GM23338 (cell line): ENCODE measurements at regions not wholly inside any gene's neighbourhood (a gene's known extent, or its start where the extent isn't known, plus 50 kb on each side); places are given as distances from the start of the nearest gene placed in this dataset.

Experiments
- CREB1 ChIP-seq: fragments of 250-450 bp; sonication (Bioruptor Pico); IDR thresholded peaks from 2 replicates; pipeline ENCODE4 v1.5.0; 2020; ENCODE audit warnings: low read depth, mild to moderate bottlenecking, moderate library complexity
- EZH2 ChIP-seq: fragments of 200-600 bp; sonication (generic); IDR thresholded peaks from one replicate; pipeline ENCODE4 v1.8.0; 2017; ENCODE audit warnings: antibody characterized with exemption, mild to moderate bottlenecking, low read depth; ENCODE audit not compliant: unreplicated experiment
- EZH2phosphoT487 ChIP-seq: fragments of 200-600 bp; sonication (generic); IDR thresholded peaks from one replicate; pipeline ENCODE4 v1.8.1; 2018; ENCODE audit warnings: antibody characterized with exemption; ENCODE audit not compliant: unreplicated experiment
- JUNB ChIP-seq: IDR thresholded peaks from one replicate; pipeline ENCODE4 v1.6.1; 2016; ENCODE audit warnings: antibody characterized with exemption; ENCODE audit not compliant: unreplicated experiment
- NANOG ChIP-seq: IDR thresholded peaks from 2 replicates; pipeline ENCODE4 v1.6.1; 2016; ENCODE audit warnings: antibody characterized with exemption, borderline replicate concordance
- POLR2AphosphoS5 ChIP-seq: IDR thresholded peaks from 2 replicates; pipeline ENCODE4 v1.6.1; 2016; ENCODE audit warnings: antibody characterized with exemption, low read depth
- STAT1 ChIP-seq: IDR thresholded peaks from one replicate; pipeline ENCODE4 v1.6.1; 2016; ENCODE audit warnings: antibody characterized with exemption; ENCODE audit not compliant: unreplicated experiment
- ZNF114 ChIP-seq: fragments of 250-450 bp; sonication (Bioruptor Pico); IDR thresholded peaks from 2 replicates; pipeline ENCODE4 v1.5.0; 2020; ENCODE audit warnings: mild to moderate bottlenecking, moderate library complexity
- ZNF331 ChIP-seq: fragments of 250-450 bp; sonication (Bioruptor Pico); IDR thresholded peaks from 2 replicates; pipeline ENCODE4 v1.5.0; 2020; ENCODE audit warnings: low read depth, mild to moderate bottlenecking, moderate library complexity
- TF ChIP-seq, protein P1 (sequence below), 2 experiments: fragments of 200-600 bp in 1 of 2; sonication (generic) in 1 of 2; conservative IDR thresholded peaks; 2 replicates each; pipeline versions ENCODE4 v1.5.1 to v1.6.1; 2016 to 2017; ENCODE audit warnings: antibody characterized with exemption in 2 of 2, low read depth in 2 of 2, mild to moderate bottlenecking in 2 of 2, moderate library complexity in 1 of 2
- TF ChIP-seq, protein P2 (sequence below): IDR thresholded peaks from one replicate; pipeline ENCODE4 v1.6.1; 2018; ENCODE audit warnings: antibody characterized with exemption; ENCODE audit not compliant: unreplicated experiment
- TF ChIP-seq, protein P3 (sequence below): IDR thresholded peaks from 2 replicates; pipeline ENCODE4 v1.6.1; 2016; ENCODE audit warnings: antibody characterized with exemption
- TF ChIP-seq, protein P4 (sequence below): fragments of 250-450 bp; sonication (Bioruptor Pico); IDR thresholded peaks from 2 replicates; pipeline ENCODE4 v1.5.0; 2020; ENCODE audit warnings: mild to moderate bottlenecking, moderate library complexity

DNA sequence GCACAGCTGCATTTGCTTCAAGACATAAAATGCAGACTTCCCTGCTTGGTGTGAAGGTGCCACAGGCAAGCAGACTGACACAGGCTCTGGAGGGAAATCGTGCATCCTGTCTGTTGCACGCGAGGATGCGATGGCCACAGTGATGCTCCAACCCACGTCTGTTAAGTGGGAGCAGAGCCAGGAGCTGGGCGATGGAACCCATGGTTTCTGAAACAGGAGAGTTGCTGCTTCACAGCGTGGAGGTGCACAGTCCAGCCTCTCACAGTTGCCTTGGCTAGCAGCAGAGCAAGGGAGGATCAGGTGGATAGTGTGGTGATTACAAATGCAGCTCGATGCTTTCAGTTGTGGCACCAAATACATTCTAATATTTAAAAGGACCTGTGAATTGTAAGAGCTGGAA lies 108.8 kb downstream of the TENT4A start:
- TF ChIP-seq, protein P1, sequence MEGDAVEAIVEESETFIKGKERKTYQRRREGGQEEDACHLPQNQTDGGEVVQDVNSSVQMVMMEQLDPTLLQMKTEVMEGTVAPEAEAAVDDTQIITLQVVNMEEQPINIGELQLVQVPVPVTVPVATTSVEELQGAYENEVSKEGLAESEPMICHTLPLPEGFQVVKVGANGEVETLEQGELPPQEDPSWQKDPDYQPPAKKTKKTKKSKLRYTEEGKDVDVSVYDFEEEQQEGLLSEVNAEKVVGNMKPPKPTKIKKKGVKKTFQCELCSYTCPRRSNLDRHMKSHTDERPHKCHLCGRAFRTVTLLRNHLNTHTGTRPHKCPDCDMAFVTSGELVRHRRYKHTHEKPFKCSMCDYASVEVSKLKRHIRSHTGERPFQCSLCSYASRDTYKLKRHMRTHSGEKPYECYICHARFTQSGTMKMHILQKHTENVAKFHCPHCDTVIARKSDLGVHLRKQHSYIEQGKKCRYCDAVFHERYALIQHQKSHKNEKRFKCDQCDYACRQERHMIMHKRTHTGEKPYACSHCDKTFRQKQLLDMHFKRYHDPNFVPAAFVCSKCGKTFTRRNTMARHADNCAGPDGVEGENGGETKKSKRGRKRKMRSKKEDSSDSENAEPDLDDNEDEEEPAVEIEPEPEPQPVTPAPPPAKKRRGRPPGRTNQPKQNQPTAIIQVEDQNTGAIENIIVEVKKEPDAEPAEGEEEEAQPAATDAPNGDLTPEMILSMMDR (conservative IDR thresholded peaks at IDR 0.05; ENCODE audit: low read depth in 2 of 2), result no peak
- TF ChIP-seq EZH2, result no peak
- TF ChIP-seq POLR2AphosphoS5, result no peak
- TF ChIP-seq EZH2phosphoT487, result no peak
- no peak for TF ChIP-seq JUNB
- no peak for TF ChIP-seq CREB1
- TF ChIP-seq, protein P2, sequence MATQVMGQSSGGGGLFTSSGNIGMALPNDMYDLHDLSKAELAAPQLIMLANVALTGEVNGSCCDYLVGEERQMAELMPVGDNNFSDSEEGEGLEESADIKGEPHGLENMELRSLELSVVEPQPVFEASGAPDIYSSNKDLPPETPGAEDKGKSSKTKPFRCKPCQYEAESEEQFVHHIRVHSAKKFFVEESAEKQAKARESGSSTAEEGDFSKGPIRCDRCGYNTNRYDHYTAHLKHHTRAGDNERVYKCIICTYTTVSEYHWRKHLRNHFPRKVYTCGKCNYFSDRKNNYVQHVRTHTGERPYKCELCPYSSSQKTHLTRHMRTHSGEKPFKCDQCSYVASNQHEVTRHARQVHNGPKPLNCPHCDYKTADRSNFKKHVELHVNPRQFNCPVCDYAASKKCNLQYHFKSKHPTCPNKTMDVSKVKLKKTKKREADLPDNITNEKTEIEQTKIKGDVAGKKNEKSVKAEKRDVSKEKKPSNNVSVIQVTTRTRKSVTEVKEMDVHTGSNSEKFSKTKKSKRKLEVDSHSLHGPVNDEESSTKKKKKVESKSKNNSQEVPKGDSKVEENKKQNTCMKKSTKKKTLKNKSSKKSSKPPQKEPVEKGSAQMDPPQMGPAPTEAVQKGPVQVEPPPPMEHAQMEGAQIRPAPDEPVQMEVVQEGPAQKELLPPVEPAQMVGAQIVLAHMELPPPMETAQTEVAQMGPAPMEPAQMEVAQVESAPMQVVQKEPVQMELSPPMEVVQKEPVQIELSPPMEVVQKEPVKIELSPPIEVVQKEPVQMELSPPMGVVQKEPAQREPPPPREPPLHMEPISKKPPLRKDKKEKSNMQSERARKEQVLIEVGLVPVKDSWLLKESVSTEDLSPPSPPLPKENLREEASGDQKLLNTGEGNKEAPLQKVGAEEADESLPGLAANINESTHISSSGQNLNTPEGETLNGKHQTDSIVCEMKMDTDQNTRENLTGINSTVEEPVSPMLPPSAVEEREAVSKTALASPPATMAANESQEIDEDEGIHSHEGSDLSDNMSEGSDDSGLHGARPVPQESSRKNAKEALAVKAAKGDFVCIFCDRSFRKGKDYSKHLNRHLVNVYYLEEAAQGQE, result no peak
- TF ChIP-seq, protein P3, sequence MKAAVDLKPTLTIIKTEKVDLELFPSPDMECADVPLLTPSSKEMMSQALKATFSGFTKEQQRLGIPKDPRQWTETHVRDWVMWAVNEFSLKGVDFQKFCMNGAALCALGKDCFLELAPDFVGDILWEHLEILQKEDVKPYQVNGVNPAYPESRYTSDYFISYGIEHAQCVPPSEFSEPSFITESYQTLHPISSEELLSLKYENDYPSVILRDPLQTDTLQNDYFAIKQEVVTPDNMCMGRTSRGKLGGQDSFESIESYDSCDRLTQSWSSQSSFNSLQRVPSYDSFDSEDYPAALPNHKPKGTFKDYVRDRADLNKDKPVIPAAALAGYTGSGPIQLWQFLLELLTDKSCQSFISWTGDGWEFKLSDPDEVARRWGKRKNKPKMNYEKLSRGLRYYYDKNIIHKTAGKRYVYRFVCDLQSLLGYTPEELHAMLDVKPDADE, result no peak
- TF ChIP-seq STAT1, result no peak
- no peak for TF ChIP-seq ZNF114 (CRISPR knock-in tag)
- no peak for TF ChIP-seq ZNF331 (CRISPR knock-in tag)
- TF ChIP-seq NANOG, result no peak
- TF ChIP-seq, protein P4, sequence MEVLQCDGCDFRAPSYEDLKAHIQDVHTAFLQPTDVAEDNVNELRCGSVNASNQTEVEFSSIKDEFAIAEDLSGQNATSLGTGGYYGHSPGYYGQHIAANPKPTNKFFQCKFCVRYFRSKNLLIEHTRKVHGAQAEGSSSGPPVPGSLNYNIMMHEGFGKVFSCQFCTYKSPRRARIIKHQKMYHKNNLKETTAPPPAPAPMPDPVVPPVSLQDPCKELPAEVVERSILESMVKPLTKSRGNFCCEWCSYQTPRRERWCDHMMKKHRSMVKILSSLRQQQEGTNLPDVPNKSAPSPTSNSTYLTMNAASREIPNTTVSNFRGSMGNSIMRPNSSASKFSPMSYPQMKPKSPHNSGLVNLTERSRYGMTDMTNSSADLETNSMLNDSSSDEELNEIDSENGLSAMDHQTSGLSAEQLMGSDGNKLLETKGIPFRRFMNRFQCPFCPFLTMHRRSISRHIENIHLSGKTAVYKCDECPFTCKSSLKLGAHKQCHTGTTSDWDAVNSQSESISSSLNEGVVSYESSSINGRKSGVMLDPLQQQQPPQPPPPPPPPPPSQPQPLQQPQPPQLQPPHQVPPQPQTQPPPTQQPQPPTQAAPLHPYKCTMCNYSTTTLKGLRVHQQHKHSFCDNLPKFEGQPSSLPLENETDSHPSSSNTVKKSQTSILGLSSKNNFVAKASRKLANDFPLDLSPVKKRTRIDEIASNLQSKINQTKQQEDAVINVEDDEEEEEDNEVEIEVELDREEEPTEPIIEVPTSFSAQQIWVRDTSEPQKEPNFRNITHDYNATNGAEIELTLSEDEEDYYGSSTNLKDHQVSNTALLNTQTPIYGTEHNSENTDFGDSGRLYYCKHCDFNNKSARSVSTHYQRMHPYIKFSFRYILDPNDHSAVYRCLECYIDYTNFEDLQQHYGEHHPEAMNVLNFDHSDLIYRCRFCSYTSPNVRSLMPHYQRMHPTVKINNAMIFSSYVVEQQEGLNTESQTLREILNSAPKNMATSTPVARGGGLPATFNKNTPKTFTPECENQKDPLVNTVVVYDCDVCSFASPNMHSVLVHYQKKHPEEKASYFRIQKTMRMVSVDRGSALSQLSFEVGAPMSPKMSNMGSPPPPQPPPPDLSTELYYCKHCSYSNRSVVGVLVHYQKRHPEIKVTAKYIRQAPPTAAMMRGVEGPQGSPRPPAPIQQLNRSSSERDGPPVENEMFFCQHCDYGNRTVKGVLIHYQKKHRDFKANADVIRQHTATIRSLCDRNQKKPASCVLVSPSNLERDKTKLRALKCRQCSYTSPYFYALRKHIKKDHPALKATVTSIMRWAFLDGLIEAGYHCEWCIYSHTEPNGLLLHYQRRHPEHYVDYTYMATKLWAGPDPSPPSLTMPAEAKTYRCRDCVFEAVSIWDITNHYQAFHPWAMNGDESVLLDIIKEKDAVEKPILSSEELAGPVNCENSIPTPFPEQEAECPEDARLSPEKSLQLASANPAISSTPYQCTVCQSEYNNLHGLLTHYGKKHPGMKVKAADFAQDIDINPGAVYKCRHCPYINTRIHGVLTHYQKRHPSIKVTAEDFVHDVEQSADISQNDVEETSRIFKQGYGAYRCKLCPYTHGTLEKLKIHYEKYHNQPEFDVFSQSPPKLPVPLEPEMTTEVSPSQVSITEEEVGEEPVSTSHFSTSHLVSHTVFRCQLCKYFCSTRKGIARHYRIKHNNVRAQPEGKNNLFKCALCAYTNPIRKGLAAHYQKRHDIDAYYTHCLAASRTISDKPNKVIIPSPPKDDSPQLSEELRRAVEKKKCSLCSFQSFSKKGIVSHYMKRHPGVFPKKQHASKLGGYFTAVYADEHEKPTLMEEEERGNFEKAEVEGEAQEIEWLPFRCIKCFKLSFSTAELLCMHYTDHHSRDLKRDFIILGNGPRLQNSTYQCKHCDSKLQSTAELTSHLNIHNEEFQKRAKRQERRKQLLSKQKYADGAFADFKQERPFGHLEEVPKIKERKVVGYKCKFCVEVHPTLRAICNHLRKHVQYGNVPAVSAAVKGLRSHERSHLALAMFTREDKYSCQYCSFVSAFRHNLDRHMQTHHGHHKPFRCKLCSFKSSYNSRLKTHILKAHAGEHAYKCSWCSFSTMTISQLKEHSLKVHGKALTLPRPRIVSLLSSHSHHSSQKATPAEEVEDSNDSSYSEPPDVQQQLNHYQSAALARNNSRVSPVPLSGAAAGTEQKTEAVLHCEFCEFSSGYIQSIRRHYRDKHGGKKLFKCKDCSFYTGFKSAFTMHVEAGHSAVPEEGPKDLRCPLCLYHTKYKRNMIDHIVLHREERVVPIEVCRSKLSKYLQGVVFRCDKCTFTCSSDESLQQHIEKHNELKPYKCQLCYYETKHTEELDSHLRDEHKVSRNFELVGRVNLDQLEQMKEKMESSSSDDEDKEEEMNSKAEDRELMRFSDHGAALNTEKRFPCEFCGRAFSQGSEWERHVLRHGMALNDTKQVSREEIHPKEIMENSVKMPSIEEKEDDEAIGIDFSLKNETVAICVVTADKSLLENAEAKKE, result no peak
